Suprapubic skin (tissue), 4 donors: ENCODE measurements at regions not wholly inside any gene's neighbourhood (a gene's known extent, or its start where the extent isn't known, plus 50 kb on each side); places are given as distances from the start of the nearest gene placed in this dataset.

Experiments used
- DNase-seq, 2 donors: peaks; one replicate each; pipeline ENCODE4 v3.0.0-alpha.2; 2019; ENCODE audit warnings: low spot score in 2 of 2
- H3K27ac ChIP-seq: fragments of 200-600 bp; sonication (generic); one replicate; pipeline ENCODE4 v1.5.1; 2019
- H3K27me3 ChIP-seq: fragments of 200-600 bp; sonication (generic); one replicate; pipeline ENCODE4 v1.5.1; 2019
- H3K36me3 ChIP-seq: fragments of 200-600 bp; sonication (generic); one replicate; pipeline ENCODE4 v1.5.1; 2019
- H3K4me1 ChIP-seq: fragments of 200-600 bp; sonication (generic); one replicate; pipeline ENCODE4 v1.5.1; 2019
- H3K4me3 ChIP-seq: fragments of 200-600 bp; sonication (generic); one replicate; pipeline ENCODE4 v1.5.1; 2019; ENCODE audit warnings: mild to moderate bottlenecking
- H3K9me3 ChIP-seq: fragments of 200-600 bp; sonication (generic); one replicate; pipeline ENCODE4 v1.5.1; 2019
- CTCF ChIP-seq, 2 donors: fragments of 200-600 bp in 1 of 2; fragments of 450-650 bp in 1 of 2; sonication (generic) in 1 of 2; IDR thresholded peaks; one replicate each; pipeline ENCODE4 v1.5.1; 2016 to 2019; ENCODE audit warnings: antibody characterized with exemption in 2 of 2, mild to moderate bottlenecking in 1 of 2, moderate library complexity in 1 of 2
- EP300 ChIP-seq: sonication (generic); formaldehyde crosslinking; IDR thresholded peaks from one replicate; pipeline ENCODE4 v1.6.1; 2017; ENCODE audit warnings: antibody characterized with exemption
- POLR2A ChIP-seq, 2 donors: fragments of 450-650 bp; IDR thresholded peaks; one replicate each; pipeline ENCODE4 v1.6.1; 2017; ENCODE audit warnings: antibody characterized with exemption in 2 of 2, mild to moderate bottlenecking in 2 of 2, moderate library complexity in 2 of 2
- POLR2AphosphoS5 ChIP-seq, 3 donors: sonication (generic); formaldehyde crosslinking; IDR thresholded peaks; one replicate each; pipeline ENCODE4 v1.6.1; 2017; ENCODE audit warnings: antibody characterized with exemption in 3 of 3
- WGBS: methylation state at CpG from one replicate; pipeline ENCODE4 v1.1.5; 2018; 5-methylcytosine and 5-hydroxymethylcytosine counted together

DNA sequence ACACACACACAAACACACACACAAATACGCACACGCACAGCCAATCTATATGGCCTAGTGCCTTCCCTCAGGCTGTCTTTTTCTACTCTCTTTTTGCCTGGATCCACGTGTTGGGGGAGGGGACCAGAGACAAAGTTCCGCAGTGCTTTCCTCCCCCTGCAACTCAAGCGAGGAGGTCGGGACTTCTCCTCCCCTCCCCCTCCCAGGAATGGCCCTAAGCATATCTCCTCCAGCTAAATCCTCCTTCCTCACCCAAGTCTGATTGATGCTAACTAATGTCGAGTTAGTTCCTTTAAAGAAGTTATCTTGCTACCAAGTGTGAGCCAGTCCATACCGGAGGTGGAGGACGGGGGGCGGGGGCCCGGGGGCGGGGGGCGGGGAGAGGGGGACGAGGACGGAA, 141.2 kb upstream of the ZIC3 start:
- peaks cover 24% of the 10 kb centered on the region for H3K4me1 ChIP-seq
- H3K36me3 ChIP-seq, result no peaks in the 10 kb centered on the region
- peaks cover 83% of the 10 kb centered on the region for H3K27me3 ChIP-seq
- WGBS, result 13% methylated on average over 15 of the region's 15 CpGs
- no peak for DNase-seq
- H3K27ac ChIP-seq, result no peak overlapping the region
- no peak overlapping the region for H3K4me3 ChIP-seq
- H3K9me3 ChIP-seq, result no peaks in the 10 kb centered on the region
- no peak for TF ChIP-seq EP300
- no peak for TF ChIP-seq CTCF (IDR thresholded peaks at IDR 0.05)
- no peak for TF ChIP-seq POLR2AphosphoS5 (IDR thresholded peaks at IDR 0.05)
- TF ChIP-seq POLR2A (IDR thresholded peaks at IDR 0.05), result no peak

DNA sequence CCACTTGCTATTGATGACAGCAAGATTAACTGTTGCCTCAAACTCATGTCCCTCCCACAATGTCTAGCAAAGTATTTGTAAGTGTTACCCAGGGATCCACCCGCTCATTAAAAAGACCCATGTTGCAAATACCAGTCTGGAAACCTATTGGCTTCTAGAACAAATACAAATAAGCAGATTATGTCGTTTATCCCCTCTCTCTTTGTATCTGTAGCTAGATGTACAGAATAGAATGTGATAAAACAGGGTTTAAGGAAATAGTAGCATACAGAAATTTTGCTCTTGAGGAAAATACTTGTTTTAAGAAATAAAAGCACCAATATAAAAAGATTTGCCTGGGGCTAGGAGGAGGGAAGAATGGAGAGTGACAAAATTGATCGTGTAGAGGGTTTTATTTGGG, 142.7 kb upstream of the ZIC3 start:
- H3K4me3 ChIP-seq, result no peak overlapping the region
- no peak for DNase-seq
- peaks cover 70% of the 10 kb centered on the region for H3K27me3 ChIP-seq
- no peak for TF ChIP-seq CTCF (IDR thresholded peaks at IDR 0.05)
- no peak for TF ChIP-seq POLR2AphosphoS5 (IDR thresholded peaks at IDR 0.05)
- TF ChIP-seq POLR2A (IDR thresholded peaks at IDR 0.05), result no peak
- no peak for TF ChIP-seq EP300
- H3K9me3 ChIP-seq, result no peaks in the 10 kb centered on the region
- H3K36me3 ChIP-seq, result no peaks in the 10 kb centered on the region
- WGBS, result 14% methylated on average over 3 of the region's 3 CpGs
- peaks cover 12% of the 10 kb centered on the region for H3K4me1 ChIP-seq
- H3K27ac ChIP-seq, result no peak overlapping the region

GRCh38 chrX:137418086-137418485, 147.8 kb upstream of the ZIC3 start:
- H3K9me3 ChIP-seq, result no peaks in the 10 kb centered on the region
- DNase-seq, result no peak
- H3K27ac ChIP-seq, result no peak overlapping the region
- H3K4me1 ChIP-seq, result no peaks in the 10 kb centered on the region
- no peak for TF ChIP-seq EP300
- no peak for TF ChIP-seq POLR2A (IDR thresholded peaks at IDR 0.05)
- TF ChIP-seq POLR2AphosphoS5 (IDR thresholded peaks at IDR 0.05), result no peak
- no peak for TF ChIP-seq CTCF (IDR thresholded peaks at IDR 0.05)
- no peaks in the 10 kb centered on the region for H3K36me3 ChIP-seq
- WGBS, result 40% methylated on average over 2 of the region's 2 CpGs
- peaks cover 24% of the 10 kb centered on the region for H3K27me3 ChIP-seq
- no peak overlapping the region for H3K4me3 ChIP-seq

DNA sequence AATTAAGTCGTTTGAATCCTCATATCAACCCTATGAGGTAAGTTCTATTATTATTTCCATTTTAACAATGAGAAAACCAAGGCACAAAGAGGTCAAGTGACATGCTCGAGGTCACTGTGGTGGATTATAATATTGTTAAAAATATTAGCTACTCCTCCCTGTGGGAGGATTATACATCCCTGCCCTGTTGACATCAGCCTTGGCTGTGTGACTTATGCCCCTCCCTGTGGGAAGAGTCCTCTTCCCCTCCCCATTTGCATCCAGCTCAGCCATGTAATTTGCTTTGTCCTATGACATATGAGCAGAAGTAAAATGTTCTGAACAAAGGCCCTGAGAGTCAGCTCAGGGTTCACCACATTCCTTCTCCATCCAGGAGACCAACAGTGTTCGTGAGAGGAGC, 152.7 kb upstream of the ZIC3 start:
- no peaks in the 10 kb centered on the region for H3K27me3 ChIP-seq
- no peak overlapping the region for H3K4me3 ChIP-seq
- no peak for TF ChIP-seq EP300
- WGBS, result 51% methylated on average over 3 of the region's 3 CpGs
- no peaks in the 10 kb centered on the region for H3K9me3 ChIP-seq
- H3K27ac ChIP-seq, result no peak overlapping the region
- DNase-seq, result no peak
- no peaks in the 10 kb centered on the region for H3K36me3 ChIP-seq
- no peaks in the 10 kb centered on the region for H3K4me1 ChIP-seq

DNA sequence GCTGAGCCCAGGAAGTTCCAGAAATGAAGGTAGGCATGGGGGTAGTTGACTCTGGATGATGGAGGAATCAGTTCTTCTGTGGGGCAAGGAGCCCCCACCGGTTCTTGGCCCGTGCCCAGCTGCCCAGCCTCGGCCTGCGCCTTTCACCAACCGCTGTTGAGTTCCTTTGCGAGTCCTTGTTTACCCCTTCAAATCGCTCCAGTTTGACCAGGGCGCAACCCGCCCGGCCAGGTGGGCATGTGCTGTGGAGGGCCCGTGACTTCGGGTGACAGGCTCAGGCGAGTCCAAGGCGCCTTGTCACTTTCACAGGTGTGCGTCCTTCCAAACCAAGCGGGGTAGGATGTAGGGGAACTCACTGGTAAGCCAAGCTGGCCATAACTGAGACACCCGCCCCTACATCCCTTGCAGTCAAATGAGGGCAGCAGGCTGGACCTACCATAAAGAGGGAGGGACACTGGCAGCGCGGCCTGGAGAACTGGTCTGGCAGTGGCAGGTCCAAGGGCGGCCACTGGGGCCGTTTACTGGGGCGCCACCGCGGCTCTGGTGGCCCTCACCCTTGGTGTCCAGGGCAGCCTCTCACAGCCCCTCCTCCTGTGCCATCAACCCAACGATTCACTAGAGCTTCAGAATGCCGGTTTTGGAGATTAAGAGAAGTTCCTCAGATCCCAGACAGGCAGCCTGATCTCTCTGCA, 160.3 kb upstream of the ZIC3 start:
- DNase-seq, result no peak
- Histone ChIP-seq H3K27ac (no peak overlapping the region), H3K27me3 (no peaks in the 10 kb centered on the region), H3K4me3 (no peak overlapping the region), H3K9me3 (no peaks in the 10 kb centered on the region), H3K36me3 (no peaks in the 10 kb centered on the region), H3K4me1 (no peaks in the 10 kb centered on the region)
- 83% methylated on average over 26 of the region's 26 CpGs for WGBS
- TF ChIP-seq EP300 (no peak), POLR2A (IDR thresholded peaks at IDR 0.05) (no peak), POLR2AphosphoS5 (IDR thresholded peaks at IDR 0.05) (no peak), CTCF (IDR thresholded peaks at IDR 0.05) (no peak)

GRCh38 chrX:137401092-137401491, 164.8 kb upstream of the ZIC3 start:
- DNase-seq, result no peak
- no peaks in the 10 kb centered on the region for H3K27me3 ChIP-seq

More at GRCh38 chrX:137401092-137401491, 164.8 kb upstream of the ZIC3 start:
- H3K36me3 ChIP-seq, result no peaks in the 10 kb centered on the region
- no peak overlapping the region for H3K4me3 ChIP-seq
- H3K27ac ChIP-seq, result no peak overlapping the region
- TF ChIP-seq CTCF (IDR thresholded peaks at IDR 0.05) (no peak), POLR2A (IDR thresholded peaks at IDR 0.05) (no peak), POLR2AphosphoS5 (IDR thresholded peaks at IDR 0.05) (no peak), EP300 (no peak)
- 76% methylated on average over 2 of the region's 4 CpGs for WGBS
- H3K9me3 ChIP-seq, result no peaks in the 10 kb centered on the region
- no peaks in the 10 kb centered on the region for H3K4me1 ChIP-seq
